LHCN-M2 (cell line): ENCODE measurements at regions not wholly inside any gene's neighbourhood (a gene's known extent, or its start where the extent isn't known, plus 50 kb on each side); places are given as distances from the start of the nearest gene placed in this dataset.

Source experiments
- DNase-seq: peaks from one replicate; pipeline ENCODE4 v3.0.0-alpha.2; 2012; ENCODE audit warnings: low read depth

DNA sequence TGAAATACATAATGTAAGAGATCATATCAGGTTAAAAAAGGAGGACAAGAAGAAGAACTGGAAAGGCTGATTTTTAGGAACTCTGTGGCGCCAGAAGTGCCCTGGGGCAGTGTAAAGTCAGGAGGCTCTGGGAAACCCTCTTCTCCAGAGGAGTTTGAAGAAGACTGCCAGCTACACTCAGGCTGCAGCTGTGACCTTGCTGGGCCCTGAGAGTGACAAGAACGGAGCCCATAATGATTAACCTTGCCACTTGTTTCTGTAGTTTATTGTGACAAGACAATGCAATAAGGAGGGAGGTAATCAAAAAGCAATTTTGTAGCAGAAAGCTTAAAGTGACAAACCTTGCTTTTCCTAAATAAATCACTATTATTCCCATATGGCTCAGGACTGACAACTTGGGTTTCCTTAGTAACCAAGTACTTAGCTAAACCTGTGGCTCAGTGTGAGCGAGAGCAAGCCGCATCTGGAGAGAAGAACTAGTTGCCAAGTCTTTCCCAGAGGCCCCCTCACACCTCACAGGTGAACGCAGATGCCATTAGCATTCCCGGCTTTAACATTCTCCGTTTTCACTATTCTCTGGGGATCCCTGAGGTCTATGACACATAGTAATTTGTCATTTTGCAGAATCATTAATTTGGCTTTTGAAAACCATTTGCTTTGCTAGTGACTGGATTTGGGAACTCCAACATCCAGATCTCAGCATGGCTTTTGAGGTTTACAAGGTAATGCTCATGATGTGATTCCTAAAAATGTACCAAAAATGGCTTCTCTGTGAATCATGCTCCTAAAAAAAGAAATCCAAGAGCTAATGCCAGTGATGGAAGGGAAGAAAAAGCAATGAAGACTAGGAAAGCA is 115.9 kb downstream of the OMA1 start:
- no peak for DNase-seq

DNA sequence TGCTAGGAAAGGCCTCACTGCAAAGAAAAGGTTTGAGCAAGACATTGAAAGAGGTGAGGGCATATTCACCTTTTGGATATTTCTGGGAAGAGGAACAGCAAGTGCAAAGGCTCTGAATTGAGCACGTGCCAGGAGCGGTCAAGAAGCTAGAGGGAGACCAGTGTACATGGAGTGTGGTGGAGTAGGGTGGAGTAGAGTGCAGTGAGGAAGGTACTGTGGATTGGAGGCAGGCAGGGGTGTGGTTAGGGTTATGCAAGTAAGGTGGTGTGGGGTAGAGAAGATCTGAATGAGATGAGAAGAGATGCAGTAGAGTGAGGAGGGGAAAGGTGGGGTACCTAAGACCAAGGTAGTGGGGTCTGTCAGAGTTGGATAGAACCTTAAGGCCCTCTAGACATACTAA is 119.6 kb downstream of the OMA1 start:
- no peak for DNase-seq

DNA sequence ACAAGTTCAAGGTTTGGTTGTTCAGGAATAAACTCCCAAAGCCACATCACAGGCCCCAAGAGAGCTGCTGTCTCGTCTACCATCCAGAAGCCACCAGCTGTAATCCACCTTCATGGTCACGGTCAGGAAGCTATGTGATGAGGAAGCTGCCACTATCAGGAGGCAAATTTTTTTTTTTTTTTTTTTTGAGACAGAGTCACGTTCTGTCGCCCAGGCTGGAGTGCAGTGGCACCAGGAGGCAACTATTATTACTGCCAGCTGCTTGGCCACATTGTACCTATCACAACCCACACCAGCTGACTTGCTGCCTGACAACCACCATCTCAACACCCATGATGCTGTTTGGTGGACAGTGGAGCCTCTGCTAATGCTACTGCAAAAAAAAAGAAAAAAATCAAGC is 124.1 kb downstream of the OMA1 start:
- DNase-seq: no peak

DNA sequence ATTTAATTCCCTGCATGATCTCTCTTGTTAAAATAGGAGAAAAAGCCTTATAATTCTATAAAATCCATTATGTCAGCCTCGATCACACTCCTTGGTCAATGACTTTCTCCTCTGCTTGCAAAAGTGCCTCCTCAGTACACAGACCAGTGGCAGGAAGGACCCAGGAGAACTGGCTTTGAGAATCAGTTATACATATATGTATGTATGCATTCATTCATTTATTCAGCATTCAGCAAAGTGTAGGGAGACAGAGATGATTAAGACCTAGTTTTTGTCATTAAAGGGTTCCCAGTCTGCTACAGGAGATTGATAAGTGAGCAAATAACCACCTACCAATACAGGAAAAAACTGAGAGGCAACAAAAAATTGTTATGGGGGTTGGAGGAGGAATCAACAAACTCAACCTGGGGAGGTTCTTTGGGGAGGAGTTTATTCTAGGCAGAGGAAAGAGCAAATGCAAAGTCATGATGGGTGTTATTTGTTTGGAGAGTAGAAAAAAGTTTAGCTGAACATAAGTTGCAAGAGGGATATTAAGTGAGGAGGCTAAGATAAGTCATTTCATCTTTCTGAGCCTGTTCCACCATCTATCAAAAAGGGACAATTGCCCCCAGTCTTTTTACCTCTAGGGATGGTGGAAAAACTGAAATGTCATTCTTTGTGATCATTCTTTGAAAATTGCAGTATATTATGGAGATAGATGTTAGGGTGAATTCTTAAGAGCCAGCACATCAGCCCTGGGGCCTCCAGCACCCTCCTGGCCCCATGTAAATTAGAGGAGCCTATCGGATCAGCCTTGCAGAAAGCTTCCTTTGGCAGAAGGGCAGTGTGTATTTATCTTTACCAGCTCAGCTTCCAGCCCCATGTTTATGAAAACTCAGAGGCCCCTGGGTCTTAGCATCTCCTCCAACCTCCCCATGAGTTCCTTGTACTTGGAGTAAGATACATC is 128.0 kb downstream of the OMA1 start:
- DNase-seq: no peak

DNA sequence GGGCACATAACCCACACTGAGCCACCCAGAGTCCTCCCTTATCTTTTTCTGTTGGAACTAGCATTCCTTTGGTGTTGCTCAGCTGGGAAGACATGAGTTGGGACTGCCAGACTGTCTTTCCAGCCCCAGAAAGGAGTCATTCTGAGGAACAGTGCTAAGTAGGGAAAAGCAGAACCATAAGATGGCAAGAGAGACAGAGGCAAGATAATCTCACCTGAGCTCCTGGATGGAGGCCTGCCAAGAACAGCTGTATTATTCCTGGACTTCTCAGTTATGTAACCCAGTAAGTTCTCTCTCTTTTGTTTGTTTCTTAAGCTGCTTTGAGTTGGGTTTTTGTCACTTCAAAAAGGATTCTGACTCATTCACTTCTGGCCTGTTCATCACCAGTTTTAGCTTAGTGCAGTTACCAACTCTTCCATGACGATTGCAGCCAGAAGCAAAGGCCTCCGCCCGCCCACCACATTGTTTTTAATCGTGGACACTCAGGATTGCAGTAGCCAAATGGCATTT is 134.4 kb downstream of the OMA1 start:
- peak; percentile 44 for DNase-seq

DNA sequence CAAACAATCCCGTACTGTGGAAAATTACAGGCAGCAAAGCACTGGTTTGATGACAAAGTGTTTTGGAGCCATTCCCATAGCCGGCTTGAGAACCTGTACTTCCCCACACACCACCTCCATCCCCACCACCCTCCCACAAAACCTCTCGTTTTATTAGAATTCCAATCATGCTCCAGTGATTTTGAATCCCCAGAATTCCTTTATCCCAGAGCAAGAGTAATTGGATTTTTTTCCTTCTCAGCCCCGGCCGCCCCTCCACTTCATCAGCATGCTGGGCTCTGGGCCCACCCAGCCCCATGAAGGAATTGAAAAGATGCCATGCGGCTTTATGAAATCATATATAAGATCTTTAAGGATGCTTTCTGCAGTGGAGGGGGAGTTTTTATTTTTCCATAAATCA is 136.6 kb downstream of the OMA1 start:
- DNase-seq: no peak

DNA sequence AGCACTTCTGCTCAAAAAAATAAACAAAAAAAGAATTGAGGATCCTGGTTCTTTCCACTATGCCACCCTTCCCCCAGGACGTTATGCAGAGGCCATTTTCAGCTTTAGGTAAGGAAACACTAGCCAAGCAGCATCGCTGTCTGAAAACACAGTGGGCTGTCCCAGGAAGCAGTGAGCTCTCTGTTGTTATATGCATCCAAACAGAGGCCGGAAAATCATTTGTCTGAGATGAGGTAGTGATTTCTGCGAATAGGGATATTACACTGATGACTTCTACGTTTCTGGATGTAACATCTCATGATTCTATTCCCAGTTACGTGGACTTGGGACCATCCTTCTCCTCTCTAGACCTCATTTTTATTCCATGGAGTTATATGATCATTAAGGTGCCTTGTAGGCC is 137.2 kb downstream of the OMA1 start:
- DNase-seq: no peak

DNA sequence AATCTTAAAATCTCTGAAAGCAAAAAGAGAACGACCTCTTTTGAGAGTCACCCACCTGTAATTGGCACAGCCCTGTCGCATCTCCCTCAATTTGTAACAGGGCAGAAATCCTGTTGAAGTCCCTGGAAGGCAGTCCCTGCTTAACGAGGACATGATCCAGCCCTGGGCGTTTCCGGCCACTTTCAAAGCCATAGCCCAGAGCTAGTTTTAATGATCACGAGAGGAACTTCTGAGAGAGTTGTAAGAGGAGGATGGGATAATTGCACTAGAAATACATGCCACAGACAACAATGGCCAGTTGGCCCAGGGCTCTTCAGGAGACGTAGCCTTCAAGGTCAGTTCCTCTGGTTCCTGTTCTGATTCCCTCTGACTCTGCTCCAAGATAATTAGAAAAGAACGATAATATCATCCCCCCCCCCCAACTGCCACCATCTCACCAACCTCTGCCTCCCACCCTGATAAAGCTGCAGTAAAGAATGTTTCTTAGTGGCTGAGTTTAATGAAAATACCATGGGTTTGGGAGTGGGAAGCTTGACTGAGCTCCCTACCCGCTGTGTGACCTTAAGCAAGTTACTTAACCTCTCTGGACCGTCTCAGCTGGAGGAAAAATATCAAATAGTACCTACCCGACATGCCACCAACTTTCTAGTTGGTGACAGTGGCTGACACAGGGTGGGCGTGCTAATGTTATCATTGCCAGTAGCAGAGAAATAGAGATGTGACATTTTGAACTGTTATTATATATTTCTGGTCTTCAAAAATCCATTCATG is 140.0 kb downstream of the OMA1 start:
- no peak for DNase-seq

DNA sequence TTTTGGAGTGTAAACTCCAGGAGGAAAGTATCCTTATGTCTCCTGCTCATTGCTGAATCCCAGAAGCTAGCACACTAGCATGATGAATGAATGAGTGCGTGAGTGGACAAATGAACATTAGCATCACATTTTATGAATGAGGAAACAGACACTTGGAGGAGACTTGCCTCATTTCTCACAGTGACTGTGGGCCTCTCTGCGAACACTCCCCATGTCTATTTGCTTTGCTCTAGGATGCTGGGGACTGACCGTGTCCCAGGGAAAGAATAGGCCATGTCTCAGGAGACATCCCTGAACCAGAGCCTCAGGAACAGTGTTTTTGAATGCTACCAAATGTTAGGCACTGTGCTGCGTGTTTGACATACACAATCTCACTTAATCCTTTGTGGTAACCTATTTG is 140.9 kb downstream of the OMA1 start:
- no peak for DNase-seq

DNA sequence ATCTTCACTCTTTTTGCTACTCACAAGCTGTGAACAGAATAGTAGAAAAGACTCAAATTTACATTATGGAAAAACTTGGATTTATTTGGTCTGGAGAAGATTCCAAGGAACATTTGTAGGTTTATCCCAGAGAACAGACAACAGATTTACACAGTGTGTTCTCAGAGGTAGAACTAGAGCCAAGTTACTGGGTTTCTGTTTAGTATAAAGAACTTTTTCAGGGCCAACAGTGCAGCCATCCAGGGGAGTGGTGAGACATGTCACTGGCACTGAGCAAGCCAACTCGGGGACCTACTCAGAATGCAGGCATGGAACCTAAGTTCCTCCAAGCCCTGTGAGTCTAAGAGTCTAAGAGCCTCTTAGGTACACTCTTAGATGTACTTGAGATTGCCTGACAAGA is 142.6 kb downstream of the OMA1 start:
- DNase-seq: no peak

DNA sequence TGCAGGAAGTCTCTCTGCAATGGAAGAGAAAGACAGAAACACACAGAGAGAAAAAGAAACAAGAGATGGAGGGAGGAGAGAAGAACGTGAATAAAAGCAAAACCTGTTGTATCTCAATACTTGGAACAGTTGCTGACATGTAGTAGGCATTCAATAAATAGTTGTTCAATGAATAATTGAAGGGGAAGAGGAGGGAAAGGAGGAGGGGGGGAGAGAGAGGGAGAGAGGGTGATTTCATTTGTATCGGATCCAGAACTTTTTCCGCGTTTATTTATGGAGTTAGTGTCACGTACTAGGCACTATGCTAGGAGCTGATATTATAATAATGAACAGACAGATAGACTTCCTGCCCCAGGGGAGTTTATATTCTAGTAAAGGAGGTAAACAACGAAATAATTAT is 144.1 kb downstream of the OMA1 start:
- DNase-seq: peak; percentile 3

DNA sequence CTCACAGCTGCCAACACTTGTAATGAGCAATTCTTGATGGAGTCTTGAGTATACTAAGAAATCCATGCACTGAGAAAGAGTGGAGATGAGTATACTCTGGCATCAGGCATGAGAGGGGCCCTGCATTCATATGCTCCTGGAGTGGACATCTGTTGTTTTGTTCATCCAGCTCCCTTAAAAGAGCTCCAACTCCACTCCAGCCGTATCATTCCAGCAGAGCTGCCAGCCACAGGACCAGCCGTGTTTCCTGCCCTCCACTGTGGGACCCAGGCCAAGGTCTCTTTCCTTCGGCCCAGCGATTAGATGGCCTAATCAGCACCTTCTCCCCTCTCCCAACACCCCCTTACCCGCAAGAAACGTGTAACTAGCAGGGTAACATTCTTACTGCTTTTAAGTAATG is 144.5 kb downstream of the OMA1 start:
- DNase-seq: peak; percentile 41

DNA sequence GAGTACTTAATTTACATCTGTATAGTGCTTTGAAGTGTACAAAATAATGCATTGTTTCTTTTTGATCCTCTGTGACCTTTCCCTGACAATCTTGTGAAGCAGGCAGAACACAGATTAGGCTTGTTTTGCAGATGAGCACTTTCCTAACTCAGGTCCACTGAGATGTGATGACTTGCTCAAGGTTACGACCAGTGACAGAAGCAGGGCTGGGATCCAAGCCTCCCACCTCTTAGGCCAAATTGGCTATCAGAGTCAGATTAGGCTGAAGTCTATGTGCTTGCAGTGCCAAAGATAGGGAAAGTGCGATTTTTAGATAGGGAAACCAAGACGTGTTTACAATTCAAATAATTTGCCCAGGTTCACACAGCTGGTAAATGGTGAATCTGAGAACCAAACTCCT is 147.3 kb downstream of the OMA1 start:
- DNase-seq: no peak

DNA sequence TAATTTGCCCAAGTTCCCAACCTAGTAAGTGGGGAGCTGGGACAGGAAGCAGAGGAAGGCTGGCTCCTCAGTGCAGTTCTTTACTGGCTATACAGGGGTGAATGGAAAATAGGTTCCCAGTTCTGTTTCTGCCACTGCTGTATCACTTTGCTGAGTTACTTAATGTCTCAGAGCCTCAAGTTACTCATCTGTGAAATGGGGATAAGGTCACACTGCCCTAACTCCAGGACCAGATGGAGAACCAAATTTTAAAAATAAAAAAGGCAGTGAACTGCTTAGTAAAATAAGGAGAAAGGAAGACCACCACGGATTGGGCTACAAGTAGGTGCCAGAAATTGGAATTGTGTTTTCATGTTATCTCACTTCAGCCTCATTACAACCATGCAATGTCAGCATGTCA is 147.8 kb downstream of the OMA1 start:
- DNase-seq: no peak

DNA sequence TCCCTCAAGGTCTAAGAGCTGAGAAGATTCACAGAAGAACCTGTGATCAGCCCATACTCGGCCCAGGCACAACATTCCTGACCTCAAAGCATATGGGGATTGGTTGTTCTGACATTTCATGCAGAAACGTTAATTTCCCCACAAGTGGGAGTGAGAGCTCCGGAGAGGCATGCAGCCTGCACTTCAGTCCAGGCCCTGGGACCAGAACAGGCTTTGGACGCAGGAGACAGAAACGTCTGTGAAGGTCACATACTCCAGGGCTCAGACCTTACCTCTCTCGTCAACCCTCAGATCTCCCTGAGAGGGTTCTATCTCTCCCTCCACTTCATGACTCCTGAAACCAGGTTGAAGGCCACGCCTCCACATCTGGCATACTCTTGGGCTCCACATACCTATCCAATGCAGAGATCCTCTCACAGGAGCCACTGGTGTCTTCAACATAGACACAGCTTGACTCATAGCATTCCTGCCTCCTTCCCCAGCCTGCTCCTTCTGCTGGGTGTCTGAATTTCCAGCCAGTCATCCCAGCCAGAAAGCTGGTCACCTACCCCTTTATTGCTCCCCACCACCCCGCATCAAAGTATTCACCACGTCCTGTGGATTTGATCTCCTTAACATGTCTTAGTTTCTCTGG is 149.2 kb downstream of the OMA1 start:
- DNase-seq: peak; percentile 36

DNA sequence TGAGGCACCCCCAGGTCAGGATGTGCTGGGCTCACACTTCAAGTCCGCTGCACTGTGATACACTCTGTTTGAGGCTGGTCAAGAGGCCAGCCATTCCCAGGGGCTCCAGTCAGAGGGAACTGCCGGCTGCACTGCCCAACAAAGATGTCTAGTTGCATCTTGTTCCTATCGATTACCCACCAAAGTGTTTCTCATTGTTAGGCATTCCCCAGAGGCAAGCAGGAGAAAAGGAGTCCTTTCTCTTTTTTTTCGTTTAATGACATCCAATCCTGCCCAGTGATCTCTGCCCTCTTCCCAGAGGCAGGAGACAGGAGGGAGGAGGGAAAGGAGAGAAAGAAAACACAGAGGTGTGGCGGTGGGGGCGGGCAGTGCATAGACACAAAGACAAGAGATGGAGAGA is 150.4 kb downstream of the OMA1 start:
- DNase-seq: no peak

DNA sequence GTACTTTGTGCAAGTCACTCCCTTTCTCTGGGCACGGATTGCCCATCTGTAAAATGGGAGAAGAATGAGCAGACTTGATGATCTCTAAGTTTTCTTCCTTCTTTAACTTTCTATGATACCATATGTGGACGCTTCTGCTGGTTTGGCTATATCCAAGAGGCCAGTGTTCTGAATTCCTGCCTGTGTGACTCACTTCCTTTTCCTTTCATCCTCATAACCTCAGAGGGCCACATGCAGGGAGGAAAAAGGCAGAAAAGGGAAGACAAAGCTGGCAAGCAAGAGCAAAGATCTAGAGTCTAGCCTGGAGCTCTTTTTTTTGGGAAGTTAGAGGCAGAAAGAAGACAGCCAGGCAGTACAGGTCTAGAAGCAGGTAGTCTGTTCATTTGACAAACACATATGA is 151.2 kb downstream of the OMA1 start:
- DNase-seq: peak; percentile 93

DNA sequence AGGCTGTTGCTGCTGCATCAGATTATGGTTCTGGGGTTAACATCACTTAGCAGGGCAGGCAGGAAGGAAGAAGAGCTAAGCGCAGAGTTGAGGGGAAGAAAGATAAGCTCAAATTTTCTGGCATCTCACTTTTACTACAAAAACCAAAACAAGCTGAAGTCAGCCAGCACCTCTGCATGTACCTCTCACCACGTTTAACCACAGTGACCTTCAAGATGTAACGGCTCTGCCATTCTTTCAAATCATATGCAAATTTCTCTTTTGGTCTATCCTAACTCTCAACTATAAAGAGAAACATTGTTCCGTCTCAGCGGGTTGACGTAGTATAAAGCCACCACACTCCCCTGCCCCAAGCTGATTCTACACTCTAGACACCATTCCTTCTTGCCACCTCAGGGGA is 154.4 kb downstream of the OMA1 start:
- DNase-seq: no peak

DNA sequence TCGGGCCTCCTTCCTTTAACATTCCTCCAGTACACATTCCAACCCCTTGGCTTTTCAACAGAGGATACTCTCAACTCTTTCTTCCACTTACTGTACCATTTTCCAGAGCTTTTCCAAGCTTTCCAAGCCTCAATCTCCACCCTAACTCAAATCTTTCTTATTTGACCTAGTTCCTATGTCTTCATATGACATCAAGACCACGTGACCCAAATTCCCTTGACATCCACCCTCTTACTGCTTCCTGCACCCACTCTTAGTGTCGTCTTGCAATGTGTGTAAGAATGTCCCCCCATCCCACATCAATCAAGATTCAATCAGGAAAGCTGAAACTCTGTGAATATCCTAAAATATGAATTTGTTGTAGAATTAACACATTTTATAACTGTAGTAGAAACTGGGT is 155.0 kb downstream of the OMA1 start:
- no peak for DNase-seq

DNA sequence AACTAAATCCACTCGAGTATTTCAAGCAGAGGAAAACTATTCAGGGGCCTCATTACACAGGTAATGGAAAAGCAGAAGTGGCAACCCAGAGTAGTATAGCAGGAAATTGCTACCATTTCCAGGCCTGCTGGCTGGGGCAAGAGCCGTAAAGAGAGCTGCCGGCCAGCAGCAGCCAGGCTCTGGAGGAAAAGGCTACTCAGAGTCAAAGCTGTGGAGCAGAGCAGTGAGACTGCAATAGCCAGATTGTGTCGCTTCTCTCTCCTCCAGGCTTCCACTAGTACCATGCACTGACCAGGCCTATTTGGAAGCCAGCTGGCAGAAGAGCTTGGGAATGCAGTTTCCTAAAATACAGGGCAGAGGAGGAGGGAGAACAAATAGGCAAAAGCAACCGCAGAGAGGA is 155.5 kb downstream of the OMA1 start:
- no peak for DNase-seq

DNA sequence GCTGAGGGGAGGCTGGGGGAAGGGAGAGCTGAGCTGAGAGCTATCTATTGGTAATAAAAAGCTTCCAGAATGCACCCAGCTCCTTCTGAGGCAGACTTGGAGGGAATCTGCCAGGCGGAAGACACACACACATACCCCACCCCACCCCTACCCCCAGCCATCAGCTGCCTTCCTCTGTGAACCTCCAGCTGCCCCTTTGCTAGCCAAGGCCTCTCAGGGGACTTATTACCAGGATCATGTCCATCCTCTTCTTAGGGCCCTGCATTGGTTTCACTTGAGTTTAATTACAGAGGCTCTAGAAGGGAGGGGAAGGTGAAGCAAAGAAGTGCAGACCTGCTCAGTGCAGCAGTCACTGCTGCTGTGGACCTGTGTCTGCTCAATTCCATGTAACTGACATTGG is 156.4 kb downstream of the OMA1 start:
- DNase-seq: peak; percentile 7
